ENCODE measurements at regions not wholly inside any gene's neighbourhood (a gene's known extent, or its start where the extent isn't known, plus 50 kb on each side); places are given as distances from the start of the nearest gene placed in this dataset.
"Not testable (repeated sequence)": the region's sequence is repeated elsewhere in the genome, so short reads cannot be mapped to it uniquely, and the experiment has no call there.

DNA sequence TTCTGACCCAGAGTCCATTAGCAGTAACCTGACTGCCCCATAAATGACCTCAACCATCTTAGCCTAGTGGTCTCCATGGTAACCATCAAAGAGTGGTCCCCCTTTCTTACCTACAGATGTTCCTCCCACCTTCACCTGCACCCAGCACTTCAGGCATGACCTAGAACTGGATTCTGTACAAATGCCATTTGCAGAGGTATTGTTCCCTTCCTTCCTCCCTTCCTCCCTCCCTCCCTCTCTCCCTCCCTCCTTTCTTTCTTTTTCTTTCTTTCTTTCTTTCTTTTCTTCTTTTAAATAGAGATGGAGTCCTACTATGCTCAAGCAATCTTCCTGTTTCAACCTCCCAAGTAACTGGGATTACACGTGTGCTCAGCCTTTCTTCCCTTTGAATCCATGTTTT, 114.6 kb upstream of the SLC1A4 start:
- no peak for TF ChIP-seq POLR2A (IDR thresholded peaks at IDR 0.05; ENCODE audit: low read depth, low read length)
- FAIRE-seq (no peak), DNase-seq (ENCODE audit: insufficient read length, low spot score) (no peak)

DNA sequence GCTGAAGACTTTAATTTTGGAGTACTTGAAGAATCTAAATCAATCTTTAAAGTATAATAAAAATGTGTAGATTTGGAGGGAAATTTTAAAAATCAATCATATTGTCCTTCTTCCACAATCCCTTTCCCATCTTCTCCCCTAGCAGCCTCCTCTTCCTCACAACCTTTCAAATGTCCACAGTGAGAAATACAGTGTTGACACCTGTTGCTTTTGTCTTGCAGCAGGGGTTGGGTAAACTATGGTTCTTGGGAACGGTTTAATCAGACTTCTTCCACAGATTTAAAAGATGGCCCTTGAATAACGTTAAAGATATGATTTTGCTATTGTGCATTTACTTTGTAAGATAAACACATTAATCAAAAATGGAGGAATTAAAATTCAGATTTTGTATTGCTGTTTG, 113.8 kb upstream of the SLC1A4 start:
- no peak for FAIRE-seq

DNA sequence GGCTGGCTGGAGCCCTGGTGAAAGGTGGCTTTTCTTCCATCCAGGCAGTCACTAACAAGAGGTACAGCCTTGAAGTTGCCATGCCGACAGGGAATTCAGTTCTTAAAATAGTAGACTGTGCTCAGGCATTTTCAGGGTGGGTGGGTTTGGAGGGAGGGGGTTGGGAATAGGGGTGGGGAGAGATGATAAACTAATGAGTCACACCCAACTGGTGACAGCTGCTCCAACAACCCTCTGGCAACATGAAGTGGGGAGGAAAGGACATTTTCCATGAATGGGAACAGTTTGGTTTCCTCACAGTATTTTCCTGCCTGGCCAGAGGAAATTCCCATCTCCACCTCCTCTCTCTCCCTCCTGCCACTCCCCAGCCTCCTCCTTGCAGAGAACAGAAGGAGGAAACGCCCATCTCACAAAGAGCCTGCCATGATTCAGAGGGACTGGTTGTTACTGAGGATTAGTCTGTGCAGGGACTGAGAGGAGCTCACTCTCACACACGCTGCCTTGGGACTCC, 113.0 kb upstream of the SLC1A4 start:
- no peak for TF ChIP-seq POLR2A (IDR thresholded peaks at IDR 0.05; ENCODE audit: low read depth, low read length)
- peak; percentile 81 for FAIRE-seq
- DNase-seq (ENCODE audit: insufficient read length, low spot score): peak; percentile 72

More for the DNA sequence above, 113.8 kb upstream of the SLC1A4 start:
- TF ChIP-seq POLR2A (IDR thresholded peaks at IDR 0.05; ENCODE audit: low read depth, low read length): no peak
- DNase-seq (ENCODE audit: insufficient read length, low spot score): no peak

GRCh38 chr2:64879745-64880144, 109.5 kb upstream of the SLC1A4 start:
- FAIRE-seq (no peak), DNase-seq (ENCODE audit: insufficient read length, low spot score) (no peak)
- no peak for TF ChIP-seq POLR2A (IDR thresholded peaks at IDR 0.05; ENCODE audit: low read depth, low read length)

DNA sequence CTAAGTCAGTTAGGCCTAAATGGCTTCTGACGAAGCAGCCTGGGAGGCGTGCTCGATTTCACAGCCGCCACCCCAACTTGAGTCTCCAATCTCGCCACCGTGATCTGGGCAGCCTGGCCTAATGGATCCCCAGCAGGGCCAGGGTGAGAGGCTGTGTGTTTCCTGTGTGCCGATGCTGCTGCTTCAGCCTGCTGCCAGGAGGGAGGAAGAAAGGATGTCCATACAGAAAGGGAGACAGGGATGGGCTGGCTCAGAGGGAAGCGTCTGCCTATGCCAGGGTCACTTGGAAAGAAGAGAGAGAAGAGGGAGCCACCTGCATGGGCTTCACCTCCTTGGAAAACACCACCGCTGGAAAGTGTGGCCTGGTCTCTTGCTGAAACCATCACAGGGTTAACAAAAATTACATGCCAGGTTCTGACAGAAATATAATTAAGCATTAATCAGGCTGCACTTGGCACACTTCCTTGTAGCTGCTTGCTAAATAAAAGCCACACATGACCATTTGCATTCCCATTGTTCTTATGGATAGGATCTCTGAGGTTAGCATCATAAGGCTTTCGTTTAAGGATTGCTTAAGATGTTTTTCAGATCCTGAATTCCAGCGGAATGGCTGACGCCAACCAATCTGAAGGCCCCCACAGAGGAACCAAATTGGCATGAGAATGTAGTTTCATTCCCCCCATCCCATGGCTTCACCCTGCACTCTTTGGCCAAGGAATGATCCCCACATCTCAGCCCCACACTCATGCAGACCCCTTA, 108.8 kb upstream of the SLC1A4 start:
- no peak for FAIRE-seq
- no peak for TF ChIP-seq POLR2A (IDR thresholded peaks at IDR 0.05; ENCODE audit: low read depth, low read length)
- DNase-seq (ENCODE audit: insufficient read length, low spot score): no peak

- TF ChIP-seq POLR2A (IDR thresholded peaks at IDR 0.05; ENCODE audit: low read depth, low read length): no peak
- FAIRE-seq (no peak), DNase-seq (ENCODE audit: insufficient read length, low spot score) (no peak)
Observed at GRCh38 chr2:64881037-64881492, 108.1 kb upstream of the SLC1A4 start.

- FAIRE-seq (no peak), DNase-seq (ENCODE audit: insufficient read length, low spot score) (no peak)
- TF ChIP-seq POLR2A (IDR thresholded peaks at IDR 0.05; ENCODE audit: low read depth, low read length): no peak
Observed at GRCh38 chr2:64887565-64887964, 101.6 kb upstream of the SLC1A4 start.

DNA sequence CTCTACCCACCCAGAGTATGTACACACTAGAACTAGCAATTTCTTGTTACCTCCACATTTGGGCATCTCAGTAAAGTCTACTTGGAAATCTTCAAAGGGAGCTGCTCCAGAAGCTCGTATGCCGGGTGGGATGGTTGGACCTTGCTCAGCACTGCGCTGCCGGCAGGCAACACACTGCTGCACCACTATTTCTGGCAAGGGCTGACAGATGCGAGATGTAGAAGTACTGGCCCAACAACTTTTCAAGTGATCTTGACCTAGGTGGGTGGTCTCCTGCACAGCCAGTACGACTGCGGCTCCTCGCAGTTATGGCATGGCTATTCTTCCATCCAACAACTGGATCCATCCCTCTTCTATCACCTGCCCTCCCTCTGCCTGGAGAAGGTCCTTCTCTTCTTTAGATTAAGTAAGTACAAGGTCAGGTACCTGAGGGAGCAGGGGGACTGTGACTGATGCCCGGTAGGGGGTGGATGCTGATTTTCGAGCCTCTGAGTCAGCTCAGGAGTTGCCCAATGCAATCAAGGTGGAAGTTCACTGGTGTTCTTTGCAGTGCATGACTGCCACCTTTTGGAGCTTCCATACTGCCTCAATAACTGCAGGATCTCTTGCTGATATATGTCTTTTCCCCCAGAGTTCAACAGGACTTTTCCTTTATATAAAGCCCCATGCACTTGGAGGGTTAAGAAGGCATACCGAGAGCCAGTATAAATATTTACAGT, 100.4 kb upstream of the SLC1A4 start:
- DNase-seq (ENCODE audit: insufficient read length, low spot score) (peak; percentile 48), FAIRE-seq (no peak)
- TF ChIP-seq POLR2A (IDR thresholded peaks at IDR 0.05; ENCODE audit: low read depth, low read length): no peak

DNA sequence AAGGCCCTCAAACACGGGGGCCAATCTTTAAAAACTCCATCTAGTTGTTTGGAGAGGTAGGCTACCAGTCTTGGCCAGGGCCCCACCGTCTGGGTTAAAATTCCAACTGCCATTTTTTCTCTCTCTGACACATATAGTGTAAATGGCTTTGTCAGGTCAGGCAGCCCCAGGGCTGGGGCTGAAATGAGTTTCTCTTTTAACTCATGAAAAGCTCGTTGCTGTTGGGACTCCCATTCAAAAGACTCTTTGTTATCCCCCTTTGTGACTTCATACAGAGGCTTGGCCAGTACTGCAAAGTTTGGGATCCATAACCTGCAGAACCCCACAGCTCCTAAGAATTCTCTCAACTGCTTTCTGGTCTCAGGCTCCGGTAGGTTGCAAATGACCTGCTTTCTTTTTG, 99.4 kb upstream of the SLC1A4 start:
- no peak for TF ChIP-seq POLR2A (IDR thresholded peaks at IDR 0.05; ENCODE audit: low read depth, low read length)
- DNase-seq (ENCODE audit: insufficient read length, low spot score) (no peak), FAIRE-seq (no peak)

DNA sequence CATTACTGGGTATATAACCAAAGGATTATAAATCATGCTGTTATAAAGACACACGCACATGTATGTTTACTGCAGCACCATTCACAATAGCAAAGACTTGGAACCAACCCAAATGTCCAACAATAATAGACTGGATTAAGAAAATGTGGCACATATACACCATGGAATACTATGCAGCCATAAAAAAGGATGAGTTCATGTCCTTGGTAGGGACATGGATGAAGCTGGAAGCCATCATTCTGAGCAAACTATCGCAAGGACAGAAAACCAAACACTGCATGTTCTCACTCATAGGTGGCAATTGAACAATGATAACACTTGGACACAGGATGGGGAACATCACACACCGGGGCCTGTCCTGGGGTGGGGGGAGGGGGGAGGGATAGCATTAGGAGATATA, 92.6 kb upstream of the SLC1A4 start:
- not testable (repeated sequence) for DNase-seq (ENCODE audit: insufficient read length, low spot score); FAIRE-seq

DNA sequence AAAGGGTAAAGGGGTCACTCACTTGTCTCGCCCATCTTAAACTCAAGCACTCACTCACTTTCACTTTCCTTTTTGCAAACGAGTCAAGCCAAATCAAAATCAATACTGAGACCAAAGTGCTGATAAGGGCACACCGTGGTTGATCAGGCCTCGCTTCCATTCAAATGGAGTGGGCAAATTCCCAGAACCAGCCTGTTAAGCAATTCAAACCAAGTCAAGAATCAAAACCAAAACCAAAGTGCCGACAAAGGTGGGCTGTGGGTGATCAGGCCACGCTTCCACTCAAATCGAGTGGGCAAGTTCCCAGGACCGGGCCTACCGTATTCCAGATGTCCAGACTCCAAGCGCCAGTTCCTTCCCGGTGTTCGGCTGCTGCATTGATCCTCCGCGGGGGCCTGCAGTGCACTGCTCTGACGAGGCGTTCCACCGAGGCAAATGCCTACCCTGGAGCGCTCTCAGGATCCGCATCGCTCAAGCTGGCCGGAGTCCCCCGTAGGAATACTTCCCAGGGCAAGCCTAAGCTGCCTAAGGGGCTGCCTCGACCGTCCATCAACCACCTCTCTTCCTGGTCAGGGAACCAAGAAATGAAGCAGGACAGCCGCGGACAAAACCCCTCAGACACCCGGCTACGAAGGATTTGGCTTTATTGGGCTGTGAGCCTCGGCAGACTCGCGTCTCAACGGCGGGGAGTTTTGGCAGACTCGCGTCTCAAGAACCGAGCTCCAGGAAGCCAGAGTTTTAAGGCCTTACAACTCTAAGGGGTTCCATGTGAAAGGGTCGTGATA, 89.9 kb upstream of the SLC1A4 start:
- FAIRE-seq (no peak), DNase-seq (ENCODE audit: insufficient read length, low spot score) (no peak)
- no peak for TF ChIP-seq POLR2A (IDR thresholded peaks at IDR 0.05; ENCODE audit: low read depth, low read length)

GRCh38 chr2:64899876-64900275, 89.3 kb upstream of the SLC1A4 start:
- not testable (repeated sequence) for FAIRE-seq; DNase-seq (ENCODE audit: insufficient read length, low spot score)

DNA sequence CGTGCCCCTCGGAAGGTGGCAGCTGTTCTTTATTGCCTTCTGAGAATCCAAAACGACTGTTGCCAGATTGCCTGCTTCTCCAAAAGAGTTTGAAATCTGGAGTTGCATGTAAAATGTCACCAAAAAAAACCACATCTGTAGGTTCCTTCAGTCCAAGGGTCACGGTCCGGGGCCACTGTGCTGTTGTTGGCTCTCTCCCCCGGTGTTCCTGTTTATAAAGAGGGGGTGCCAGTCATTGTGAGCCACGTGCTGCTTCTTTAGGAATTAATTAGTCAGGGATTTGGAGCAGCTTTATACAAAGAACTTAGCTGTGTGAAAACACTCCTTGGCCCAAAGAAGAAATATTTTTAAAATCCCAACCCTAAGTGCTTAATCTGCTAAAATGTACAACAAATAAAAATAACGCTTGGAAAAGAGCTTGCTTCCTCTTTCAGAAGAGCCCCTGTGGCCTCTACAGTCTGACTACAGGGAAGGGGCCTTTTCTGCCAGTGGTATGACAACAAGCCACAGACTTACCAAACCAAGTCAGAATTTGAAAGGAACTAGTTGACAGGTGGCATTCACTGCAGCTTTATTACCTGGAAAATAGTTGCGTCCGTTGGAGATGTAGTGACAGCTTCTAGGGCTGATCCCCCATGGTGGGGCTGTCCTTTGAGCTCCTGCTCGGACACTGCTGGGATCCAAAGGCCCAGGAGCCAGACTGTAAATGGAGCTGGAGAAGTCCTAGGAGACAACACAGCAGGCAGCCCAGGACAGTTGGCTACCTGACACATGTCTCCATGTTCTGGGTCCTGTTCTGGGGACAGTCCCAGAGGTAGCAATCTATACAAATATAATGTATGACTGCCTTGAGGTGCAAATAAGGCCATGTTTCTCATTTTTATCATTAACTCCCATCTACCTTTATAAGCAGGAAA, 84.5 kb upstream of the SLC1A4 start:
- no peak for TF ChIP-seq POLR2A (IDR thresholded peaks at IDR 0.05; ENCODE audit: low read depth, low read length)
- DNase-seq (ENCODE audit: insufficient read length, low spot score): no peak

More for the DNA sequence above, 84.5 kb upstream of the SLC1A4 start:
- FAIRE-seq: no peak

Data from H54 (cell line).